Spleen (tissue), 11 donors: ENCODE measurements at regions not wholly inside any gene's neighbourhood (a gene's known extent, or its start where the extent isn't known, plus 50 kb on each side); places are given as distances from the start of the nearest gene placed in this dataset.

Experiments used
- DNase-seq: peaks from one replicate; pipeline ENCODE4 v3.0.0-alpha.2; 2020
- H3K27ac ChIP-seq, 8 donors: fragments of 200-600 bp; sonication (generic) in 7 of 8; 1 replicate in 4 of 8; 2 replicates in 4 of 8; pipeline versions ENCODE4 v1.5.0 to v1.8.0; 2016 to 2021; ENCODE audit warnings: inconsistent platforms in 4 of 8, mild to moderate bottlenecking in 4 of 8, moderate library complexity in 1 of 8
- H3K27me3 ChIP-seq, 7 donors: fragments of 200-600 bp; sonication (generic) in 6 of 7; replicated peaks in 1 of 7; 1 replicate in 4 of 7; 2 replicates in 3 of 7; pipeline versions ENCODE4 v1.5.0 to v1.8.0; 2016 to 2021; ENCODE audit warnings: inconsistent platforms in 3 of 7, mild to moderate bottlenecking in 1 of 7
- H3K36me3 ChIP-seq, 6 donors: fragments of 200-600 bp; sonication (generic) in 5 of 6; 1 replicate in 4 of 6; 2 replicates in 2 of 6; pipeline versions ENCODE4 v1.5.0 to v1.8.0; 2016 to 2021; ENCODE audit warnings: inconsistent platforms in 2 of 6
- H3K4me1 ChIP-seq, 6 donors: fragments of 200-600 bp; sonication (generic) in 5 of 6; 1 replicate in 3 of 6; 2 replicates in 3 of 6; pipeline versions ENCODE4 v1.5.0 to v1.8.0; 2016 to 2021; ENCODE audit warnings: inconsistent platforms in 3 of 6
- H3K4me3 ChIP-seq, 8 donors: fragments of 200-600 bp; sonication (generic) in 7 of 8; 1 replicate in 4 of 8; 2 replicates in 4 of 8; pipeline versions ENCODE4 v1.5.0 to v1.8.0; 2016 to 2021; ENCODE audit warnings: inconsistent platforms in 4 of 8, mild to moderate bottlenecking in 4 of 8, moderate library complexity in 2 of 8
- H3K9me3 ChIP-seq, 8 donors: fragments of 200-600 bp; sonication (generic) in 7 of 8; 1 replicate in 4 of 8; 2 replicates in 4 of 8; pipeline versions ENCODE4 v1.5.0 to v1.8.0; 2016 to 2021; ENCODE audit warnings: inconsistent platforms in 4 of 8
- CTCF ChIP-seq, 11 experiments: fragments of 200-600 bp in 7 of 11; fragments of 450-650 bp in 4 of 11; sonication (generic) in 4 of 11; IDR thresholded peaks in 8 of 11; conservative IDR thresholded peaks in 3 of 11; 1 replicate in 7 of 11; 2 replicates in 4 of 11; pipeline versions ENCODE4 v1.4.0 to v1.8.0; 2016 to 2021; ENCODE audit warnings: antibody characterized with exemption in 11 of 11, inconsistent platforms in 4 of 11, mild to moderate bottlenecking in 1 of 11
- POLR2A ChIP-seq, 3 donors: fragments of 450-650 bp; IDR thresholded peaks; one replicate each; pipeline ENCODE4 v1.5.1; 2017; ENCODE audit warnings: antibody characterized with exemption in 3 of 3, mild to moderate bottlenecking in 1 of 3
- POLR2AphosphoS5 ChIP-seq, 3 donors: sonication (generic); formaldehyde crosslinking; IDR thresholded peaks; one replicate each; pipeline ENCODE4 v1.5.1; 2017; ENCODE audit warnings: antibody characterized with exemption in 3 of 3
- WGBS, 5 donors: extraction: QIAGEN DNeasy Blood & Tissue Kit in 3 of 5; methylation state at CpG; one replicate each; pipeline versions ENCODE4 v1.1.5 to v1.1.7; 2013 to 2018; 5-methylcytosine and 5-hydroxymethylcytosine counted together
- intact Hi-C: fragments of 100-400 bp; cut with DNase I; formaldehyde crosslinking; loops from one replicate; pipeline ENCODE4 v1.15.0; 2023; ENCODE audit warnings: low total_unique reads
- donor health status: healthy with polysubstance abuse.
- donor health status: DM: no; HTN: no; CAD: no; lungs with moderate emphysema.
- donor health status: DM: no; HTN: no; CAD: no.
- donor health status: Bipolar disorder and iron deficiency.
- donor health status: healthy.
- donor health status: DM: no; HTN: no; CAD: no.
- donor health status: DM: yes; HTN: yes; CAD: no.

DNA sequence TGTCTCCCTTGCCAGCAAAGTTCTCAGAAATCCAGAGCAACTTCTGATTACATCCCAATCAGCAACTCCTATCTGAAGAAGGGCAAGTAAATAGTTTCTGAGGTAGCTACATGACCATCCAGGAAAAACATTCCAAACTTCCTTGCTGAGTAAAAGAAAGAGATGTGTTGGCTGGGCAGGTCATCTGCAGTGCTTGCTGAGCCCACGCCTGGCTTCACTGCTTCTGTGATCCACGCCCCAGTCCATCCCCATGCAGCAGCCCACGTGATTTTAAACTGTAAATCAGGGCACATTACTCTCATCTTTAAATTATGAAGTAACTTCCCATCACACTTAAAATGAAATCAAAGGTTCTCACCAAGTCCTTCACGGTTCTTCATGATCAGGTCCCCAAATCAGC, 603.6 kb downstream of the QKI start:
- Histone ChIP-seq H3K27ac (no peak overlapping the region), H3K9me3 (no peaks in the 10 kb centered on the region), H3K36me3 (no peaks in the 10 kb centered on the region), H3K4me3 (no peak overlapping the region), H3K27me3 (no peaks in the 10 kb centered on the region), H3K4me1 (no peaks in the 10 kb centered on the region)
- no peak for DNase-seq
- 72 to 82% (median 74%) methylated on average over 4 of the region's 4 CpGs for WGBS, 5 donors
- TF ChIP-seq CTCF (IDR thresholded peaks at IDR 0.05 in 8 of 11, conservative IDR thresholded peaks at IDR 0.05 in 3 of 11) (no peak), POLR2AphosphoS5 (IDR thresholded peaks at IDR 0.05) (no peak), POLR2A (IDR thresholded peaks at IDR 0.05) (no peak)
- intact Hi-C loops, result no loop called here

DNA sequence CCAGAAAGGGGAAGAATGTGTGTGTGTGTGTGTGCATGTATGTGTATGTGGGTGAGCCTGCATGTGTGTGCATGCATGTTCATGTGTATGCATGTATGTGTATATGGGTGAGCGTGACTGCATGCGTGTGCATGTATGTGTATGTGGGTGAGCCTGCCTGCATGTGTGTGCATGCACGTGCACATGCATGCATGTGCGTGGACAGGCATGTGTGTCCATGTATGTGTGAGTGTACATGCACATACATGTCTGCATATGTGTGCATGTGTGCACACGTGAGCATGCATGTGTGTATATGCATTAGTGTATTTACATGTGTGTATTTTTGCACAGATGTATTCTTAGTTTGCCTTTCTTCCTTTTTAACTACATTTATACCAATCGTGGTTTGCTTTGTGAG, 601.5 kb downstream of the QKI start:
- TF ChIP-seq POLR2AphosphoS5 (IDR thresholded peaks at IDR 0.05), result no peak
- TF ChIP-seq CTCF (IDR thresholded peaks at IDR 0.05 in 8 of 11, conservative IDR thresholded peaks at IDR 0.05 in 3 of 11), result no peak
- no peak for TF ChIP-seq POLR2A (IDR thresholded peaks at IDR 0.05)
- no peaks in the 10 kb centered on the region for H3K36me3 ChIP-seq
- intact Hi-C loops, result no loop called here
- DNase-seq, result no peak
- no peak overlapping the region for H3K27ac ChIP-seq
- 86 to 94% (median 91%) methylated on average over 6 of the region's 6 CpGs for WGBS, 5 donors
- H3K4me1 ChIP-seq, result no peaks in the 10 kb centered on the region
- H3K27me3 ChIP-seq, result no peaks in the 10 kb centered on the region
- no peaks in the 10 kb centered on the region for H3K9me3 ChIP-seq
- H3K4me3 ChIP-seq, result no peak overlapping the region

DNA sequence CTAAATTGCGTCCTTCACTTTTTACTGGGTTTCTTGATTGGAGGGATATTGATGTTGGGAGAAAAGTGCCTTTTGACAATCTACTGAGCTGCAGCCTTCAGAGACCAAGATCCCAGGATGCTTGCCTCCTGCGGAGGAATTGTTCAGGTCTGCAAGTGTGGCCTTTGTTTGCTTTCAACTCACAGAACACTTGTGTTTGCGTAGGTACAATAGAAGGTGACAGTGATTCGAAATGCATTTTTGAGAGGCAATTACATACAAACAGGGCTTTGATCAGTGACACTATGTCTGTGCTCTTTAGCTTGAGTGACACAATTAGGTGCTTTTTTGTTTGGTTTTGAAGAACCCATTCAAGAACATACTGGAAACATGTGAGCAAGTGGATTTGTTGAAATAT, 600.6 kb downstream of the QKI start:
- DNase-seq, result no peak
- Histone ChIP-seq H3K27me3 (no peaks in the 10 kb centered on the region), H3K4me3 (no peak overlapping the region), H3K4me1 (no peaks in the 10 kb centered on the region), H3K9me3 (no peaks in the 10 kb centered on the region), H3K27ac (no peak overlapping the region), H3K36me3 (no peaks in the 10 kb centered on the region)
- intact Hi-C loops, result no loop called here
- WGBS, 5 donors, result 88 to 97% (median 90%) methylated on average over 4 of the region's 4 CpGs
- no peak for TF ChIP-seq POLR2A (IDR thresholded peaks at IDR 0.05)
- TF ChIP-seq CTCF (IDR thresholded peaks at IDR 0.05 in 8 of 11, conservative IDR thresholded peaks at IDR 0.05 in 3 of 11), result no peak
- TF ChIP-seq POLR2AphosphoS5 (IDR thresholded peaks at IDR 0.05), result no peak

- Histone ChIP-seq H3K4me3 (no peak overlapping the region), H3K27me3 (no peaks in the 10 kb centered on the region), H3K27ac (no peak overlapping the region), H3K36me3 (no peaks in the 10 kb centered on the region), H3K4me1 (no peaks in the 10 kb centered on the region), H3K9me3 (no peaks in the 10 kb centered on the region)
- TF ChIP-seq POLR2A (IDR thresholded peaks at IDR 0.05) (no peak), POLR2AphosphoS5 (IDR thresholded peaks at IDR 0.05) (no peak), CTCF (IDR thresholded peaks at IDR 0.05 in 8 of 11, conservative IDR thresholded peaks at IDR 0.05 in 3 of 11) (no peak)
- WGBS, 5 donors, result 87 to 91% (median 89%) methylated on average over 11 of the region's 11 CpGs
- intact Hi-C loops, result no loop called here
- no peak for DNase-seq
Observed at GRCh38 chr6:164014346-164015087, 600.0 kb downstream of the QKI start.
